OCI-LY3 (cell line): ENCODE measurements at regions not wholly inside any gene's neighbourhood (a gene's known extent, or its start where the extent isn't known, plus 50 kb on each side); places are given as distances from the start of the nearest gene placed in this dataset.

ENCODE experiments used
- H2AFZ ChIP-seq: fragments of 200-600, 300-600 bp; shearing (Covaris generic); 2 replicates; pipeline ENCODE4 v1.6.0; 2014; ENCODE audit warnings: antibody characterized with exemption, low read depth, low read length
- H3K27ac ChIP-seq: fragments of 200-600, 300-600 bp; sonication (generic); 2 replicates; pipeline ENCODE4 v1.5.1; 2014; ENCODE audit warnings: mild to moderate bottlenecking, low read length, moderate library complexity, mixed read lengths
- H3K27me3 ChIP-seq: fragments of 200-600, 300-600 bp; sonication (generic); 2 replicates; pipeline ENCODE4 v1.6.1; 2014; ENCODE audit warnings: low read depth, low read length, mixed read lengths
- H3K36me3 ChIP-seq: fragments of 200-600, 300-600 bp; sonication (generic); replicated peaks from 2 replicates; pipeline ENCODE3; 2014; ENCODE audit warnings: low read depth, low read length, mixed read lengths
- H3K4me1 ChIP-seq: fragments of 300-600, 200-600 bp; sonication (generic); 2 replicates; pipeline ENCODE4 v1.6.1; 2014; ENCODE audit warnings: low read length, mixed read lengths
- H3K4me2 ChIP-seq: fragments of 200-600, 300-600 bp; sonication (generic); 2 replicates; pipeline ENCODE4 v1.6.1; 2014; ENCODE audit warnings: low read length, mixed read lengths
- H3K4me3 ChIP-seq: fragments of 300-600, 200-600 bp; sonication (generic); 2 replicates; pipeline ENCODE4 v1.5.1; 2014; ENCODE audit warnings: antibody characterized with exemption, mild to moderate bottlenecking, low read length, moderate library complexity
- H3K79me2 ChIP-seq: fragments of 300-600, 200-600 bp; shearing (Covaris generic); 2 replicates; pipeline ENCODE4 v1.6.1; 2014; ENCODE audit warnings: mild to moderate bottlenecking, low read length, mixed read lengths
- H3K9ac ChIP-seq: fragments of 300-600, 200-600 bp; shearing (Covaris generic); 2 replicates; pipeline ENCODE4 v1.6.0; 2014; ENCODE audit warnings: mild to moderate bottlenecking, low read length, moderate library complexity
- H3K9me3 ChIP-seq: fragments of 200-600, 300-600 bp; shearing (Covaris generic); 2 replicates; pipeline ENCODE4 v1.6.1; 2014; ENCODE audit warnings: low read length, mixed read lengths; ENCODE audit not compliant: insufficient read depth
- H4K20me1 ChIP-seq: fragments of 200-600, 300-600 bp; sonication (generic); 2 replicates; pipeline ENCODE4 v1.6.1; 2016; ENCODE audit warnings: low read length, mixed read lengths; ENCODE audit not compliant: insufficient read depth
- CTCF ChIP-seq: fragments of 200-600, 300-600 bp; sonication (generic); IDR thresholded peaks from 2 replicates; pipeline ENCODE4 v1.5.1; 2014; ENCODE audit warnings: antibody characterized with exemption, low read length, low read depth
- EZH2phosphoT487 ChIP-seq: fragments of 200-600 bp; shearing (Covaris generic); IDR thresholded peaks from 2 replicates; pipeline ENCODE4 v1.6.1; 2018; ENCODE audit warnings: antibody characterized with exemption, mixed run types, low read depth

GRCh38 chr6:21375151-21376116 is 218.1 kb upstream of the SOX4 start:
- peak overlapping the region; percentile 69 for H2AFZ ChIP-seq
- no peaks in the 10 kb centered on the region for H4K20me1 ChIP-seq
- H3K9me3 ChIP-seq, result no peaks in the 10 kb centered on the region
- no peaks in the 10 kb centered on the region for H3K79me2 ChIP-seq
- peak overlapping the region; percentile 68 for H3K27ac ChIP-seq
- no peaks in the 10 kb centered on the region for H3K36me3 ChIP-seq
- H3K4me2 ChIP-seq, result peak overlapping the region; percentile 64
- H3K4me3 ChIP-seq, result peak overlapping the region; percentile 39
- peak overlapping the region; percentile 61 for H3K9ac ChIP-seq
- TF ChIP-seq CTCF, result no peak
- no peak for TF ChIP-seq EZH2phosphoT487
- H3K4me1 ChIP-seq, result peaks cover 36% of the 10 kb centered on the region
- H3K27me3 ChIP-seq, result no peaks in the 10 kb centered on the region

DNA sequence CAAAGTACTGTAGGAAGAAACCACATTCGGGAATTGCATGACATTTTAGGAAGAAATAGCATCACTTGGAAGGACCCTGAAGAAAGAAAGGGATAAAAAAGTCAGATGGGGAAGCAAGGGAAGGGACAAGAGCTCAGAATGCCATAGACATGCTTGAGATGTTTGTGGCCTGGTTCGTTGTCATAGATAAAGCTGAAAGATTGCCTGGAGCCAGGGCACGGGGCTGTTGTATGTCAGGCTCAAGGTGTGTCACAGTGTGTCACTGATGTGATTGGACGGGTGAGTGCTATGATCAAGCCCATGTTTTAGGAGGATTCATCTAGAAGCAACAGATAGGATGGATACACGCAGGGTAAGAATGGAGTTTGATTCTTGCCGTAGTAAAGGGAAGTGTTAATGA is 216.2 kb upstream of the SOX4 start:
- H3K27ac ChIP-seq, result no peak overlapping the region
- H3K36me3 ChIP-seq, result no peaks in the 10 kb centered on the region
- no peaks in the 10 kb centered on the region for H3K27me3 ChIP-seq

GRCh38 chr6:21381331-21381963 is 212.1 kb upstream of the SOX4 start:
- Histone ChIP-seq H3K27ac (no peak overlapping the region), H3K9ac (no peak overlapping the region), H3K9me3 (no peaks in the 10 kb centered on the region), H3K27me3 (no peaks in the 10 kb centered on the region), H3K4me1 (no peaks in the 10 kb centered on the region), H3K36me3 (no peaks in the 10 kb centered on the region), H4K20me1 (no peaks in the 10 kb centered on the region), H3K79me2 (no peaks in the 10 kb centered on the region), H2AFZ (no peak overlapping the region), H3K4me3 (no peak overlapping the region), H3K4me2 (no peak overlapping the region)
- TF ChIP-seq EZH2phosphoT487, result no peak
- TF ChIP-seq CTCF, result no peak

More for the DNA sequence above, 216.2 kb upstream of the SOX4 start:
- H3K9ac ChIP-seq, result no peak overlapping the region
- TF ChIP-seq EZH2phosphoT487 (no peak), CTCF (no peak)
- H3K4me2 ChIP-seq, result no peak overlapping the region
- H3K4me3 ChIP-seq, result no peak overlapping the region
- H4K20me1 ChIP-seq, result no peaks in the 10 kb centered on the region
- no peak overlapping the region for H2AFZ ChIP-seq
- H3K79me2 ChIP-seq, result no peaks in the 10 kb centered on the region
- H3K9me3 ChIP-seq, result no peaks in the 10 kb centered on the region
- H3K4me1 ChIP-seq, result peaks cover 30% of the 10 kb centered on the region

- no peak for TF ChIP-seq EZH2phosphoT487
- no peak for TF ChIP-seq CTCF
These were observed 210.6 kb upstream of the SOX4 start for GRCh38 chr6:21382821-21383449.

More at GRCh38 chr6:21382821-21383449, 210.6 kb upstream of the SOX4 start:
- H2AFZ ChIP-seq, result no peak overlapping the region
- no peaks in the 10 kb centered on the region for H3K36me3 ChIP-seq
- H4K20me1 ChIP-seq, result no peaks in the 10 kb centered on the region
- H3K9me3 ChIP-seq, result no peaks in the 10 kb centered on the region
- no peak overlapping the region for H3K4me3 ChIP-seq
- H3K79me2 ChIP-seq, result no peaks in the 10 kb centered on the region
- no peak overlapping the region for H3K27ac ChIP-seq
- no peak overlapping the region for H3K9ac ChIP-seq
- no peaks in the 10 kb centered on the region for H3K27me3 ChIP-seq
- no peaks in the 10 kb centered on the region for H3K4me1 ChIP-seq
- H3K4me2 ChIP-seq, result no peak overlapping the region
